GM10266 (cell line): ENCODE measurements at regions not wholly inside any gene's neighbourhood (a gene's known extent, or its start where the extent isn't known, plus 50 kb on each side); places are given as distances from the start of the nearest gene placed in this dataset.

Source experiments
- DNase-seq: peaks from one replicate; pipeline ENCODE4 v3.0.0; 2012; ENCODE audit errors: extremely low spot score
- TF ChIP-seq, protein P1 (sequence below): IDR thresholded peaks from 2 replicates; pipeline ENCODE4 v1.5.1; 2012; ENCODE audit warnings: mild to moderate bottlenecking, low read depth; ENCODE audit not compliant: control insufficient read depth, insufficient read depth; ENCODE audit errors: missing control alignments

DNA sequence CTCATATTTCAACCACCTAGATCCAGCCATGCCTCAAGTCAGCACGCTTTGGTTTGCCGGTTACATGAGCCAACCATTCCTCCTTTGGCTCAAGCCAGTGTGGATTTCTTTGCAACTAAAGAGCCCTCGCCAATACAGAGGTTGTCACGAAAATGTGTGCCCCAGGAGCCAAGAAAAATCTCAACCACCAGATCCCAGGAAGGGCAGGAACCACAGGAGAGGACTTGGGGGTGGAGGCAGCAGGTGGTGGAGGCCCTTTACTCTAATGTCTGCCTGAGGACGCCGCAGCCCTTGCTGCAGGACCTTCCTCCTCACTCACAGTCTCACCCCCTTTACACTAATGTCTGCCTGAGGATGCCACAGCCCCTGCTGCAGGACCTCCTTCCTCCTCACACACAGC lies 144.8 kb upstream of the PHACTR3 start:
- DNase-seq = no peak
- TF ChIP-seq, protein P1, sequence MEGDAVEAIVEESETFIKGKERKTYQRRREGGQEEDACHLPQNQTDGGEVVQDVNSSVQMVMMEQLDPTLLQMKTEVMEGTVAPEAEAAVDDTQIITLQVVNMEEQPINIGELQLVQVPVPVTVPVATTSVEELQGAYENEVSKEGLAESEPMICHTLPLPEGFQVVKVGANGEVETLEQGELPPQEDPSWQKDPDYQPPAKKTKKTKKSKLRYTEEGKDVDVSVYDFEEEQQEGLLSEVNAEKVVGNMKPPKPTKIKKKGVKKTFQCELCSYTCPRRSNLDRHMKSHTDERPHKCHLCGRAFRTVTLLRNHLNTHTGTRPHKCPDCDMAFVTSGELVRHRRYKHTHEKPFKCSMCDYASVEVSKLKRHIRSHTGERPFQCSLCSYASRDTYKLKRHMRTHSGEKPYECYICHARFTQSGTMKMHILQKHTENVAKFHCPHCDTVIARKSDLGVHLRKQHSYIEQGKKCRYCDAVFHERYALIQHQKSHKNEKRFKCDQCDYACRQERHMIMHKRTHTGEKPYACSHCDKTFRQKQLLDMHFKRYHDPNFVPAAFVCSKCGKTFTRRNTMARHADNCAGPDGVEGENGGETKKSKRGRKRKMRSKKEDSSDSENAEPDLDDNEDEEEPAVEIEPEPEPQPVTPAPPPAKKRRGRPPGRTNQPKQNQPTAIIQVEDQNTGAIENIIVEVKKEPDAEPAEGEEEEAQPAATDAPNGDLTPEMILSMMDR = no peak

- TF ChIP-seq, protein P1 = no peak
- DNase-seq = no peak
Measured at GRCh38 chr20:59460352-59460751, 144.0 kb upstream of the PHACTR3 start.

- no peak for DNase-seq
Measured at GRCh38 chr20:59461526-59461925, 142.8 kb upstream of the PHACTR3 start.

GRCh38 chr20:59462249-59462648 lies 142.1 kb upstream of the PHACTR3 start:
- TF ChIP-seq, protein P1 = no peak
- DNase-seq = no peak

More at GRCh38 chr20:59461526-59461925, 142.8 kb upstream of the PHACTR3 start:
- TF ChIP-seq, protein P1 = no peak

- DNase-seq = no peak
- TF ChIP-seq, protein P1 = no peak
Measured at GRCh38 chr20:59463541-59463940, 140.8 kb upstream of the PHACTR3 start.

DNA sequence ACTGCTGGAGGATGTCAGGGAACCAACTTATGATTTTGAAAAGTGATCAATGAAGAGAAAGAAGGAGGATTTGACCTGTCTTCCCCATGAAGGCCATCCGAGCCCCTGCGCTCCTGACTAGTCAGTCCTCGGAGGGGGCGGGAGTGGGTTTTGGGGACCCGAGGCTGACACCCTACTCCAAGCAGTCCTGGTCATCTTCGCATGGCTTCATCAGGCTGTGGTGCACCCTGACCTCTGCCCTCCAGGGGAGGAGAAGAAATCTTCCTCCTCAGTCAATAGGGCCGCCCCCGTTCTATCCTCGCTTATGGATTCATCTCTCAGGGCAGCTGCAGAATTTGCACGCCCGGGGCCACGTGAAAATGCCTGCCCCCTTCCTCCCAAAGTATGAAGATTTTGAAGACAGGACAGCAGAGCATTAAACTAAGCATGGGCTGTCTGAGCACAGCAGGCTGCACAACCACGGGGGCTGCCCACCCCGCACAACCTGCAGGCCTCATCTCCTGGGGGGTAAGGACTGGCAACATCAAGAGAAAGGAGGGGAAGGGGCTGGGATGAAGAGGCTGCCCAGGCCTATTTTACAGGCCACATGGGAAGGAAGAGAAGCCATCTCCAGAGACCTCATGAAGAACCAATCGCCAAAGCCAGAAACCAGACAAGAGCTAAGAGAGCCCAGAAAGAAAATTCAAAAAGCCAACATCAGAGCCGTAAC lies 138.1 kb upstream of the PHACTR3 start:
- no peak for DNase-seq
- TF ChIP-seq, protein P1 = no peak

- no peak for DNase-seq
Measured at GRCh38 chr20:59468831-59469230, 135.5 kb upstream of the PHACTR3 start.

More at GRCh38 chr20:59468831-59469230, 135.5 kb upstream of the PHACTR3 start:
- TF ChIP-seq, protein P1 = no peak
